ENCODE measurements at regions not wholly inside any gene's neighbourhood (a gene's known extent, or its start where the extent isn't known, plus 50 kb on each side); places are given as distances from the start of the nearest gene placed in this dataset.
"Not testable (repeated sequence)": the region's sequence is repeated elsewhere in the genome, so short reads cannot be mapped to it uniquely, and the experiment has no call there.

GRCh38 chr3:26425076-26425475, 197.5 kb upstream of the LRRC3B start:
- no peak for DNase-seq

DNA sequence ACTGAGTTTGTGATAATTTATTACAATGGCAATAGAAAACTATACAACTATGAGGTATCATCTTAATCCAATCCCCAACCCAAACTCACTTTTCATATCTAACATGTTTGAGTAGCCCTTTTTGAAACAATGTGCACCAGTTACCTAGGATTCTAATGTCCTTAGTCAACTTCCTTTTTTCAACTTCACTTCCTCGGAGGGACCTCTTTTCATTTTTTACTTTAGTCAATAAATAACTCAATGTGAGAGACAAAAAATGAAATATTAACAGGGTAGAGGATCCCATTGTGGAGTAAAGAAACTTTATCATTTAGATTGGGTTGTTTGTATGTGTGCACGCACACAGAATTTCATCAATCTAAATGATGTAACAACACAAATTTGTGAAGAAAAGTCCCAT, 193.6 kb upstream of the LRRC3B start:
- DNase-seq: no peak

DNA sequence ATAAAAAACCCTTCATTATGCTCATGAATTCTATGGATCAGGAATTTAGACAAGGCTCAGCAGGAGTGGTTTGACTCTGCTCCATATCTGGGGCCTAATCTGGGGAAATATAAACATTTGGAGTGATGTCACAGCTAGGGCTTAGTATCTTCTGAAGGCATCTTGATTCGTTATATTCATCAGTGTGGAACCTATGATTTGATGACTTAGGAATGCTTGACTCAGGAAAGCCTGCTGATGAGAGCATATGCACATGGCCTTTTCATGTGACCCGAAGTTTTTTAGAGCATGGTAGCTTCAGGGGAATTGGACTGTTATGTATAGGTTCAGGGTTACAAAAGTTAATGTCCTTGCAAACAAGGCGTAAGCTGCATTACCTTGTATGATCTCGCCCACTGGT, 184.9 kb upstream of the LRRC3B start:
- no peak for DNase-seq

- DNase-seq: no peak
Observed at GRCh38 chr3:26438325-26438940, 184.1 kb upstream of the LRRC3B start.

GRCh38 chr3:26438981-26439884, 183.3 kb upstream of the LRRC3B start:
- no peak for DNase-seq

DNA sequence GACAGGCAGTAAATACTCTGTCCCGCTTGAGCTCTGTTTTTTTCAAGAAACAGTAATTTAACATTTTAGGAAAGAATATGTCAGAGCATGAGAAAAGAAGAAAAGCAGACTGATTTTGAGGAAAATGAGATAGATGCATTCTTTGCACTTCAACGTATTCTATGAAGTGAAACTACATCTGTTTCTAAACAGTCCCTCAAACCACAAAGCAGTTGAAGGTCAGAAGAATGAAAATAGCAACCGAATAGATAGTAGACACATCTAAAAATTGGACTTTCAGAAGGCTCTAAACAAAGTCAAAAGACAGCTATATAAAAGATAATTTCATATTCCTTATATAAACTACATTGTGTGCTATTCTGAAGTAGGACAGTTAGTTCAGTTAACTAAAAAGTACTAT, 172.6 kb upstream of the LRRC3B start:
- DNase-seq: no peak

DNA sequence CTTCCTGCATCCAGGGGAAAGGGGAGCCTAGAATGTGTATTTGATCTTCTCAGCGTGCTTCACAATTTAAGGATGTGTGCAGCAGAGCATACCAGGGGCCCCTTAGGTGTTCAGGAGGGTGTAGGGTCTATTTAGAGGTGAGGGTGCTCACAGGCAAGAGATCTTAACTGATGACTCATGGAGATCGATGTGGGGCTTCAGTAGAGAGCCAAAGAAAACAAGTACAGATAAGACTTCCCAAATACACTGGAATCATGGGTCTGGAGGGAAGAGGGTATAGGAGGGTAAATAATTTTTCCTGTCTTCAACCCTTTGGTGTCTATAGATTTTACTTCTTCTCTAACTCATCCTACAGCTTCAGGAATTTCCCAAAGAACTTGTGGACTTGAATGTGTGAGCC, 170.2 kb upstream of the LRRC3B start:
- DNase-seq: no peak

DNA sequence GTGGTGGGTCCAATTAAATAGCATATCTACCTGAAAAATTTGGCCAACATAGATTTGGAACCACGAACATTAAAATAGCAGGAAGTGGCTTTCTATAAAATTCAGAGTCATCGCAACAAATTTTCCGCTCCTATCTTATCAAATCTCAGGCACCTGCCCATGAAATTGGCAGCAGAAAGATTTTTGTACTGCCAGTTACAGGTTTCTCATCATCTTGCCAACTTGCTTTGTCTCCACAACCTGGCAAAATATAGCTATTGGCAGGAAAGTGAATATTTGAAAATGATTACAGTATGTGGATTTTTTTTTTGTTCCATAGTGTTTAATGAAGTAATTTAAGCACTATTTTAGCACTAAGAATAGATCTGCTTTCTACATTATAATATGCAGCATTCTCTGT, 161.6 kb upstream of the LRRC3B start:
- DNase-seq: no peak

DNA sequence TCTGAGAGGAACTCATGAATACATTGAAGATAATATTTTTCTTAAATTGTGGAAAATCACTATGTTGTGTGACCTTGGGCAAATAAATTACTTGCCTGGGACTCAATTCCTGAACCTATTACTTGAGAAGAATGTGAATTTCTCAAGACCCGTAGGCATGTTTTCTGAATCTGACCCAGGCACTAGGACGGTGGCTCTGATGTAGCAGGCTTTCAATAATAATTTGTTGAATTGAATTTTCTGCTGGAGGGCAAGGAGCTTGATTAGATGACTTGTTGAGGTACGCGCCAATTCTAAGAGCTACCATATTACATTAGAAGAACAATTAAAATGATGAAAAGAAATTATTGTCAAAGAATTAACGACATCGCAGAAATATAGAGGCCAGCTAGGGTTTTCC, 150.2 kb upstream of the LRRC3B start:
- DNase-seq: no peak

DNA sequence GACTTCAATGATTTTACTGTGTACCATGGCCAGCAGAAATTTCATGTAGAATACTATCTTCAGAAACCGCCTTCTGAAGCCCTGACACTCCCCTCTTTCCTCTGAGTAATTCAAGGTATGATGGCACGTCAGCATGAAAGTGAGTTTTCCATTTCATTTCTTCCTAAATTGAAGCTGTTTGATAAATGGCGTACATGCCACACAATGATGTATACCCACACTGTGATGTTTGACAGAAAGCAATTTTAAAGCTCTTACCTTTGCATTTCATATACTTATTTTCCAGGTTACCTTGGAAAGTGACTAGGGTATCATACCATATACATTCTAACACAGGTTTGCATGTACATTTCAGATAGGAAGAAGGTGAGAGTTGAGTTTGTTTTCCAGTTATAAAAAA, 147.9 kb upstream of the LRRC3B start:
- DNase-seq: no peak

GRCh38 chr3:26480377-26480776, 142.2 kb upstream of the LRRC3B start:
- no peak for DNase-seq

DNA sequence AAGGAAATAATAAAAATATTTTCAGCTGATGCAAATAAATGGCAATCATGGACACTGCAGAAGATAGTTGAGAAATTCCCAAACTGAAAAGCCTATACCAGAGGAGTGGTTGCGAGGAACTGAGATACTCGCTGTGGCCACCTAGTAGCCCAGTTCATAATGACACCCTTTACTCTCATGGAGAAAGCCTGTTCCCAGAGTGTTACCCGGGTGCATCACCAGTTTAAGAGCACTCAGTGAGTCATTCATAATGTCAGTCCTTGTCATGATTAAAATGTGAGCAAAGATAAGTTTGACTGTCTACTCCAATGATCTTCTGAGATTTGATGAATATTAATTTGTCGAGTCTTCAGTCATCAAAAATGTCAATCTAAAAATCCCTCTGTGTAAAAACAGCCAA, 138.4 kb upstream of the LRRC3B start:
- DNase-seq: no peak

- DNase-seq: no peak
Observed at GRCh38 chr3:26498271-26498670, 124.3 kb upstream of the LRRC3B start.

DNA sequence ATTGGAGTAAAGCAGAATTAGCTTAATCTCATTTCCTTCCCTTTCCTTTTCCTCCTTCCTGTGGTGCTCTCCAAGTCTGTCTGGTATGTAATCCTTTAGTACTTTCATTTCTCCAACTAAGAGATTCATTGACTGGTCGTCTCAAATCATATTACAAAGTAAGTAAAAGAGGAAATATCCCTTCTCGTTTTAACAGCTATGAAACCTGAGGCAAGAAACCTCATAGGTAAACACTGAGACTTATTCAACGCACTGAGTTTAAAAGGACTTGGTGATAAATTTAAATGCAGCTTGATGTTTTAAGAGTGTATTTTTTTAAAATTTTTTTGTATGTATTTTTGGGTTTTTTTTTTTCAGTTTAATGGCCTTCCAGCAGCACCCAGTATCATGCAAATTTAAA, 117.2 kb upstream of the LRRC3B start:
- DNase-seq: no peak

DNA sequence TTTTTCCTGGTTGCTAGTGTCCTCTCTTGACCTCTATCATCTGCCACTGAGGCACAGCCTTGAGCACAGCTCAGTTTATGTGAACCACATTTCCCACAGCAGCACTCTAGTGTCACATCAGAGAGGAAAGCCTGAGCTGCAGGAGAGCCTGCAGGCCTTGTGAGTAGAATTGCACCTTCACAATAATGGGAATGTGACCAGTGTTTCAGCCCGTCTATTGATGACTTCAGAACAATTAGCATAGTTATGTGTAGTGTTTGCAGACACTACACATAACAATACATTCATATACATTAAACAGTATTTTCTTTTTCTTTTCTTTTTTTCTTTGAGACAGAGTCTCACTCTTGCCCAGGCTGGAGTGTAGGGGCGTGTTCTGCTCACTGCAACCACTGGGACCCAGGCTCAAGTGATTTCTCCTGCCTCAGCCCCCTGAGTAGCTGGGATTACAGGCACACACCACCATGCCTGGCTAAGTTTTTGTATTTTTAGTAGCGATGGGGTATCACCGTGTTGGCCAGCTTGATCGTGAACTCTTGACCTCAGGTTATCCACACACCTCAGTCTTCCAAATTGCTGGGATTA, 108.0 kb upstream of the LRRC3B start:
- not testable (repeated sequence) for DNase-seq

- no peak for DNase-seq
Observed at GRCh38 chr3:26515351-26515750, 107.2 kb upstream of the LRRC3B start.

- DNase-seq: no peak
Observed at GRCh38 chr3:26521261-26521660, 101.3 kb upstream of the LRRC3B start.

DNA sequence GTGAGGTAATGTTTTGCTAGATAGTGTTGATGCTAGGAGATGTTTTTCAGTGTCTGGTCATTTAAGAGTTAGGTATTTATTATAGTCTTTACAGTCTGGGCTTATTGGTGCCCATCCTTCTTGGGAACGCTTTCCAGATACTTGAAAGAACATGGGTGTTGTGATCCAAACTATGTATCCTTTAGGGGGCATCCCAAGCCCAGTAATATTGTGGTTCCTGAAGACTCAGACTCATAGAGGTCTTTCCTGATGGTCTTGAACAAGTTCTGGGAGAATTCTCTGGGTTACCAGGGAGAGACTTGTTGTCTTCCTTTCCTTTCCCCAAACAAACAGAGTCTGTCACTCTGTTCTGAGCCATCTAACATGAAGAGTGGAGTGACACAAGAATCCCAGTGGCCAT, 99.7 kb upstream of the LRRC3B start:
- no peak for DNase-seq

DNA sequence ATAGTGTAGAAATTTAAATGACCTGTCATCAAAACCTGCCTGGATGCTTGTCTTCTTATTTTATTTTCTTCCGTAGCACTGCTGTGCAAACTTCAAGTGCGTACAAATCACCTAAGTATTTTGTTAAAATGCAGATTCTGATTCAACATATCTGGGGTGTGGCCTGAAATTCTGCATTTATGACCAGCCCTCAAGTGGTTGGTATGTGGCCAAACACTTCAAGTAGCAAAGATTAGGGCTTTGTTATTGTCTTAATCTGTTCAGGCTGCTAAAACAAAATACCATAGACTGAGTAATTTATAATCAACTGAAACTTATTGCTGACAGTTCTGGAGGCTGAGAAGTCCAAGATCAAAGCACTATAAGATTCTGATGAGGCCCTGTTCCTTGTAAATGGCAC, 97.6 kb upstream of the LRRC3B start:
- DNase-seq: no peak

DNA sequence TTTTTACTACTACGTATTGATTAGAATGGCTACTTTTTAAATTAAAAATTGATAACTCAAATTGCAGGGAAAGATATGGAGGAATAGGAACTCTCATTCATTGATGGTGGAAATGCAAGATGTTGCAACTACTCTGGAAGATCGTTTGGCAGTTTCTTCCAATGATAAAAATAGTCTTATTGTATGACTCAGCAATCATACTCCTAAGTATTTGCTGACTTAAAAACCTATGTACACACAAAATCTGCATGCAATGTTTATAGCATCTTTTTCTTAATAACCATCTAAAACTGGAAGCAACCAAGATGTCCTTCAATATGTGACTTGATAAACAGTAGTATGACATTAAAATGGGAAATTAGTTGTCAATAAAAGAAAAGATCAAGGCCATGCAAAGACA, 87.4 kb upstream of the LRRC3B start:
- no peak for DNase-seq

- DNase-seq: no peak
Observed at GRCh38 chr3:26536955-26537354, 85.6 kb upstream of the LRRC3B start.

DNA sequence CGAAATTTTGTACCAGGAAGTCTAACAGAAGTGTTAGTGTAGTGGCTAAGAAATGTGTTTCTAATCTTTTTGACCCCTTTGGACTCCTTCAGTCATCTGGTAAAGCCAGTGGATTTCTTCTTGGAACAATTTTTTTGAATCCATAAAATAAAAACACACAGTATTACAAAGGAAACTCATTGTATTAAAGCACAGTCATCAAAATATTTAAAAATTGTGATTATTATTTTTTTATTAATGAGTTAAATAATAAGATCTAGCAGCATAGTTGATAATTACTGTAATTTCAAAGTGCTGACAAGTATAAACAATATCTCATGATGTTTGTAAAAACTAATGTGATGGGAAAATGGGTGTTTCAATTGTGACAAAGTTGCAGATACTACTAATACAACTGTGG, 72.2 kb upstream of the LRRC3B start:
- no peak for DNase-seq

DNA sequence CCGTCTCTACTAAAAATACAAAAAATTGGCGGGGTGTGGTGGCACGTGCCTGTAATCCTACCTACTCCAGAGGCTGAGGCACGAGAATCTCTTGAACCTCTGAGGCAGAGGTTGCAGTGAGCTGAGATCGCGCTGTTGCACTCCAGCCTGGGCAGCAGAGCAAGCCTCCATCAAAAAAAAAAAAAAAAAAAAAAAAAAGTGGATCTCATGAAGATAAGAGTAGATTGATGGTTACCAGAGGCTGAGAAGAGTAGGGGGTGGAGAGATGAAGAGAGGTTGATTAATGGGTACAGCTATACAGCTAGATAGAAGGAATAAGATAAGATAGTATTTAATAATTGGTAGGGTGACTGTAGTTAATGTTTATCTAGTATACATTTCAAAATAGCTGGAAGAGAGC, 65.9 kb upstream of the LRRC3B start:
- DNase-seq: no peak

GRCh38 chr3:26558257-26558656, 64.3 kb upstream of the LRRC3B start:
- no peak for DNase-seq
